HG02610 (cell line): ENCODE measurements at regions not wholly inside any gene's neighbourhood (a gene's known extent, or its start where the extent isn't known, plus 50 kb on each side); places are given as distances from the start of the nearest gene placed in this dataset.
"Not testable (repeated sequence)": the region's sequence is repeated elsewhere in the genome, so short reads cannot be mapped to it uniquely, and the experiment has no call there.

Source experiments
- ATAC-seq: cut with Tn5 transposase; IDR thresholded peaks from one replicate; pipeline ENCODE4 v1.9.1; 2021; ENCODE audit warnings: mild to moderate bottlenecking, moderate library complexity; ENCODE audit not compliant: unreplicated experiment

GRCh38 chr11:86749821-86750401 lies 50.4 kb upstream of the PRSS23 start:
- ATAC-seq, result no peak

GRCh38 chr11:86749376-86749775 lies 51.0 kb upstream of the PRSS23 start:
- no peak for ATAC-seq

- no peak for ATAC-seq
Measured at GRCh38 chr11:86748296-86748695, 52.0 kb upstream of the PRSS23 start.

- ATAC-seq, result no peak
Measured at GRCh38 chr11:86747801-86748200, 52.5 kb upstream of the PRSS23 start.

GRCh38 chr11:86746514-86746913 lies 53.8 kb upstream of the PRSS23 start:
- no peak for ATAC-seq

- ATAC-seq, result no peak
Measured at GRCh38 chr11:86745571-86745970, 54.8 kb upstream of the PRSS23 start.

GRCh38 chr11:86743223-86744118 lies 56.9 kb upstream of the PRSS23 start:
- peak; percentile 46 for ATAC-seq

GRCh38 chr11:86741839-86742805 lies 58.2 kb upstream of the PRSS23 start:
- ATAC-seq, result no peak

- no peak for ATAC-seq
Measured at GRCh38 chr11:86741484-86741835, 58.9 kb upstream of the PRSS23 start.

- no peak for ATAC-seq
Measured at GRCh38 chr11:86740628-86741483, 59.5 kb upstream of the PRSS23 start.

- ATAC-seq, result no peak
Measured at GRCh38 chr11:86738568-86738967, 61.8 kb upstream of the PRSS23 start.

GRCh38 chr11:86737737-86738136 lies 62.6 kb upstream of the PRSS23 start:
- no peak for ATAC-seq

- ATAC-seq, result no peak
Measured at GRCh38 chr11:86737230-86737629, 63.1 kb upstream of the PRSS23 start.

- ATAC-seq, result no peak
Measured at GRCh38 chr11:86736291-86737143, 63.8 kb upstream of the PRSS23 start.

GRCh38 chr11:86735451-86736290 lies 63.3 kb upstream of the ME3 start:
- ATAC-seq, result no peak

- ATAC-seq, result not testable (repeated sequence)
Measured at GRCh38 chr11:86732739-86733138, 60.3 kb upstream of the ME3 start.

- ATAC-seq, result not testable (repeated sequence)
Measured at GRCh38 chr11:86732286-86732685, 59.9 kb upstream of the ME3 start.

- ATAC-seq, result not testable (repeated sequence)
Measured at GRCh38 chr11:86729576-86729975, 57.2 kb upstream of the ME3 start.

- no peak for ATAC-seq
Measured at GRCh38 chr11:86728562-86728961, 56.1 kb upstream of the ME3 start.
